Endothelial cell of umbilical vein (primary cell): ENCODE measurements at regions not wholly inside any gene's neighbourhood (a gene's known extent, or its start where the extent isn't known, plus 50 kb on each side); places are given as distances from the start of the nearest gene placed in this dataset.
"Not testable (repeated sequence)": the region's sequence is repeated elsewhere in the genome, so short reads cannot be mapped to it uniquely, and the experiment has no call there.

Experiments
- CTCF ChIP-seq, 2 donors: IDR thresholded peaks; 1 replicate in 1 of 2; 2 replicates in 1 of 2; pipeline ENCODE4 v1.5.1; 2011; ENCODE audit warnings: low read length in 2 of 2, mild to moderate bottlenecking in 2 of 2, moderate library complexity in 2 of 2, control low read depth in 1 of 2, inconsistent platforms in 1 of 2, low read depth in 1 of 2; ENCODE audit not compliant: insufficient read depth in 1 of 2; ENCODE audit errors: extremely low read depth in 1 of 2
- EZH2 ChIP-seq: IDR thresholded peaks from 2 replicates; pipeline ENCODE4 v1.6.1; 2012; ENCODE audit warnings: borderline replicate concordance, low read depth, mild to moderate bottlenecking, moderate library complexity, low read length, inconsistent platforms; ENCODE audit not compliant: severe bottlenecking
- FOS ChIP-seq: IDR thresholded peaks from 2 replicates; pipeline ENCODE4 v1.6.1; 2011; ENCODE audit warnings: mild to moderate bottlenecking, low read length, moderate library complexity, borderline replicate concordance; ENCODE audit not compliant: insufficient read depth
- JUN ChIP-seq: IDR thresholded peaks from 2 replicates; pipeline ENCODE4 v1.6.1; 2011; ENCODE audit warnings: borderline replicate concordance, low read depth; ENCODE audit not compliant: insufficient read length, insufficient read depth
- MAX ChIP-seq: IDR thresholded peaks from 2 replicates; pipeline ENCODE4 v1.6.1; 2011; ENCODE audit not compliant: insufficient read depth, insufficient read length
- MYC ChIP-seq: IDR thresholded peaks from one replicate; pipeline ENCODE4 v1.6.1; 2011; ENCODE audit warnings: mild to moderate bottlenecking, low read depth, low read length
- POLR2A ChIP-seq: IDR thresholded peaks from 2 replicates; pipeline ENCODE4 v1.6.1; 2012; ENCODE audit warnings: low read depth, mild to moderate bottlenecking, control low read depth, low read length
- POLR2AphosphoS5 ChIP-seq: IDR thresholded peaks from 2 replicates; pipeline ENCODE4 v1.6.1; 2012; ENCODE audit warnings: low read depth, mild to moderate bottlenecking, control low read depth, low read length, moderate library complexity; ENCODE audit not compliant: insufficient read depth

- TF ChIP-seq POLR2A; CTCF (IDR thresholded peaks at IDR 0.05; ENCODE audit: extremely low read depth in 1 of 2, insufficient read depth in 1 of 2, low read depth in 1 of 2, low read length in 2 of 2); EZH2; POLR2AphosphoS5; MAX; MYC; FOS; JUN: not testable (repeated sequence)
Observed at GRCh38 chr2:89935436-89935835, 1244.0 kb downstream of the RPIA start.
